GM12878 (cell line): ENCODE measurements at regions not wholly inside any gene's neighbourhood (a gene's known extent, or its start where the extent isn't known, plus 50 kb on each side); places are given as distances from the start of the nearest gene placed in this dataset.

Experiments used
- ATAC-seq: fragments of 200-7000 bp; cut with Tn5 transposase; 3 replicates; pipeline ENCODE4 v1.9.1; 2020; ENCODE audit warnings: mild to moderate bottlenecking, moderate library complexity
- BruUV-seq: library from RNA; stranded (reverse); fragments of 400-500 nt; replicated peaks from 2 replicates; lab custom pipeline; 2021; lab: Mats Ljungman, UMichigan
- CTCF ChIA-PET: fragments of 300-600 bp; sonication (Branson Sonifier 250); formaldehyde crosslinking; extraction: SDS; loops from one replicate; lab custom pipeline; 2021; ENCODE audit warnings: inconsistent platforms; lab: Yijun Ruan, JAX
- POLR2A ChIA-PET: fragments of 350-600 bp; formaldehyde crosslinking; extraction: SDS; loops from one replicate; lab custom pipeline; 2021; ENCODE audit warnings: inconsistent platforms; lab: Charles Lee
- RAD21 ChIA-PET: fragments of 300-600 bp; sonication (Branson Sonifier 250); formaldehyde crosslinking; loops from one replicate; lab custom pipeline; 2023; ENCODE audit warnings: antibody characterized with exemption; ENCODE audit not compliant: unreplicated experiment; lab: Charles Lee
- SMC1A ChIA-PET: fragments of 300-600 bp; sonication (Branson Sonifier 250); formaldehyde crosslinking; loops from one replicate; lab custom pipeline; 2023; ENCODE audit not compliant: unreplicated experiment, uncharacterized antibody; lab: Charles Lee
- DNase-seq: peaks from one replicate; pipeline ENCODE4 v3.0.0-alpha.2; 2011; ENCODE audit warnings: low read depth, low spot score
- FAIRE-seq: peaks from 3 replicates; lab custom pipeline; 2011; peaks lifted over from hg19 to GRCh38; lab: Jason Lieb, UNC
- H2AFZ ChIP-seq: 2 replicates; pipeline ENCODE4 v1.6.0; 2011; ENCODE audit warnings: low read depth, low read length, control low read depth; ENCODE audit not compliant: control insufficient read depth
- H3K27ac ChIP-seq: 2 replicates; pipeline ENCODE4 v1.5.1; 2011; ENCODE audit warnings: control low read depth; ENCODE audit not compliant: control insufficient read depth, insufficient read depth
- H3K27me3 ChIP-seq, 2 experiments: replicated peaks in 1 of 2; 2 replicates each; pipeline versions ENCODE4 v1.6.0 to v1.6.1; 2011; ENCODE audit warnings: low read length in 1 of 2; ENCODE audit not compliant: control insufficient read depth in 2 of 2, insufficient read depth in 2 of 2
- H3K36me3 ChIP-seq, 2 experiments: 2 replicates each; pipeline ENCODE4 v1.5.1; 2011; ENCODE audit warnings: low read length in 1 of 2; ENCODE audit not compliant: control insufficient read depth in 2 of 2, insufficient read depth in 2 of 2
- H3K4me1 ChIP-seq: 2 replicates; pipeline ENCODE4 v1.6.1; 2011; ENCODE audit warnings: mild to moderate bottlenecking, low read length, moderate library complexity, mixed read lengths; ENCODE audit not compliant: control insufficient read depth, insufficient read depth
- H3K4me2 ChIP-seq: 2 replicates; pipeline ENCODE4 v1.6.0; 2011; ENCODE audit warnings: control low read depth; ENCODE audit not compliant: control insufficient read depth, insufficient read depth
- H3K4me3 ChIP-seq: fragments of 200-600 bp; sonication (generic); 2 replicates; pipeline ENCODE4 v1.5.1; 2016
- H3K79me2 ChIP-seq: 2 replicates; pipeline ENCODE4 v1.6.0; 2011; ENCODE audit warnings: low read length; ENCODE audit not compliant: control insufficient read depth, insufficient read depth
- H3K9ac ChIP-seq: 2 replicates; pipeline ENCODE4 v1.8.0; 2011; ENCODE audit warnings: low read length, control low read depth, mixed read lengths; ENCODE audit not compliant: control insufficient read depth, insufficient read depth
- H3K9me3 ChIP-seq: replicated peaks from 3 replicates; pipeline ENCODE4 v1.5.1; 2011; ENCODE audit warnings: mild to moderate bottlenecking, low read length; ENCODE audit not compliant: control insufficient read depth, insufficient read depth
- H4K20me1 ChIP-seq: 2 replicates; pipeline ENCODE4 v1.6.0; 2011; ENCODE audit not compliant: control insufficient read depth, insufficient read depth
- BCL11A ChIP-seq: IDR thresholded peaks from 2 replicates; pipeline ENCODE4 v1.6.1; 2011; ENCODE audit warnings: low read depth, low read length
- BHLHE40 ChIP-seq, 2 experiments: fragments of 450-650 bp in 1 of 2; IDR thresholded peaks; 2 replicates each; pipeline ENCODE4 v1.6.1; 2011 to 2017; ENCODE audit warnings: low read depth in 2 of 2, borderline replicate concordance in 1 of 2, improper control_type of control experiment in 1 of 2, low read length in 1 of 2, mild to moderate bottlenecking in 1 of 2
- CEBPZ ChIP-seq: fragments of 150-350 bp; IDR thresholded peaks from 2 replicates; pipeline ENCODE4 v1.6.1; 2016; ENCODE audit warnings: low read depth, low read length
- TARDBP ChIP-seq: IDR thresholded peaks from 2 replicates; pipeline ENCODE4 v1.6.1; 2016; ENCODE audit warnings: borderline replicate concordance
- ZNF384 ChIP-seq: IDR thresholded peaks from 2 replicates; pipeline ENCODE4 v1.6.1; 2012; ENCODE audit warnings: low read depth, mild to moderate bottlenecking, low read length, improper control_type of control experiment, borderline replicate concordance
- in situ Hi-C: fragments of 300-500 bp; cut with MboI; formaldehyde crosslinking; loops from 9 replicates; pipeline ENCODE4 v1.14.3; 2018; ENCODE audit warnings: mixed read lengths
- intact Hi-C: fragments of 100-400 bp; cut with micrococcal nuclease; formaldehyde crosslinking; loops from one replicate; pipeline ENCODE4 v1.14.2; 2022; ENCODE audit not compliant: unreplicated experiment
- TF ChIP-seq, protein P1 (sequence below): IDR thresholded peaks from 2 replicates; pipeline ENCODE4 v1.6.1; 2011; ENCODE audit warnings: borderline replicate concordance, low read depth, mild to moderate bottlenecking, moderate library complexity, mixed read lengths, low read length; ENCODE audit not compliant: insufficient read depth; ENCODE audit errors: extremely low read length

GRCh38 chr4:66571145-66571695 is 900.9 kb upstream of the EPHA5 start (continued):
- TF ChIP-seq CEBPZ (no peak), TARDBP (no peak), BCL11A (no peak), ZNF384 (no peak)

DNA sequence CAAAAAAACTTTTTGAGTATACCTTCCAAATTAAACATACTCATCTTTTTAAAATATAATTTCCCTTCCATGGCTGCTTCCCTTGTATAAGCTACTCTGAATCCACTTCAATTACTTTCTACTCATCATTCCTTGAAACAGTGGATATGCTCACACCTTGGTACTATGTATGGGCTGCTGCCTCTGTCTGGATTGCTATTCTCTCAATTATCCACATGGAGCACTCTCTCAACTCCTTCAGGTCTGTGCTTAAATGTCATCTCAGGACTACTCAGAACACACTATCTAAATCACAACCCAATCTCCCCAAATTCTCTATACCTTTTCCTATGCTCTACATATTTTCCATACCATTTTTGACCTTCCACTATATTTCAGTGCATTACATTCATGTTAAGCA is 898.9 kb upstream of the EPHA5 start:
- TF ChIP-seq, protein P1, sequence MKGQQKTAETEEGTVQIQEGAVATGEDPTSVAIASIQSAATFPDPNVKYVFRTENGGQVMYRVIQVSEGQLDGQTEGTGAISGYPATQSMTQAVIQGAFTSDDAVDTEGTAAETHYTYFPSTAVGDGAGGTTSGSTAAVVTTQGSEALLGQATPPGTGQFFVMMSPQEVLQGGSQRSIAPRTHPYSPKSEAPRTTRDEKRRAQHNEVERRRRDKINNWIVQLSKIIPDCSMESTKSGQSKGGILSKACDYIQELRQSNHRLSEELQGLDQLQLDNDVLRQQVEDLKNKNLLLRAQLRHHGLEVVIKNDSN = no peak
- TF ChIP-seq BHLHE40 (IDR thresholded peaks at IDR 0.05; ENCODE audit: borderline replicate concordance in 1 of 2, low read depth in 2 of 2, low read length in 1 of 2) = no peak
- H3K36me3 ChIP-seq = no peaks in the 10 kb centered on the region
- no peak overlapping the region for H3K27ac ChIP-seq
- ATAC-seq (no peak), FAIRE-seq (no peak), DNase-seq (no peak)
- H3K4me2 ChIP-seq = no peak overlapping the region
- no peak overlapping the region for H2AFZ ChIP-seq
- ChIA-PET CTCF (no interaction called here), SMC1A (no interaction called here), POLR2A (no interaction called here), RAD21 (no interaction called here)
- in situ Hi-C loops (no loop called here), intact Hi-C loops (no loop called here)
- no peaks in the 10 kb centered on the region for H4K20me1 ChIP-seq
- no peaks in the 10 kb centered on the region for H3K4me1 ChIP-seq
- no peaks in the 10 kb centered on the region for H3K79me2 ChIP-seq
- BruUV-seq = no TSS peak
- H3K27me3 ChIP-seq = no peaks in the 10 kb centered on the region
- no peak overlapping the region for H3K9ac ChIP-seq
- no peaks in the 10 kb centered on the region for H3K9me3 ChIP-seq
- H3K4me3 ChIP-seq = no peak overlapping the region
